ENCODE measurements at regions not wholly inside any gene's neighbourhood (a gene's known extent, or its start where the extent isn't known, plus 50 kb on each side); places are given as distances from the start of the nearest gene placed in this dataset.
"Not testable (repeated sequence)": the region's sequence is repeated elsewhere in the genome, so short reads cannot be mapped to it uniquely, and the experiment has no call there.

DNA sequence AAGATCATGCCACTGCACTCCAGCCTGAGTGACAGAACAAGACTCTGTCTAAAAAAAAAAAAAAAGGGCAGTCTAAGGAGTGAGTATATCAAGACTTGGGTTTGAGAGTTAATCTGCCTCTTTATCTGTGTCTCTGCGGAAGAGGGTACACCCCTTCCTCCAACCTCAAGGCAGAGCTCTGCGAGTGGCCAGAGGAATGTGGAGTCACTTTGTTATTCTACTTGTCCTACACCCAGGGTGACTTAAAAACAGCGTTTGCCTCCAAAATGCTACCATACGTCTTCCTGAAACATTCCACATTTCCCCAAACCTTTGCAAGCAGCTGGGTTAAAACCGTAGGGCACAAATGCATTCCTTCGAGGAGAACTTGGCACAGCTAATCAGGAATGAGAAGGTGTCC is 199.9 kb downstream of the SHOX start:
- Histone ChIP-seq H3K4me3 (ENCODE audit: low read depth, low read length) (no peak overlapping the region), H3K27me3 (ENCODE audit: control insufficient read depth, insufficient read depth, low read length) (no peaks in the 10 kb centered on the region), H3K36me3 (ENCODE audit: control insufficient read depth, insufficient read depth, low read length) (no peaks in the 10 kb centered on the region)
- TF ChIP-seq, protein P1, sequence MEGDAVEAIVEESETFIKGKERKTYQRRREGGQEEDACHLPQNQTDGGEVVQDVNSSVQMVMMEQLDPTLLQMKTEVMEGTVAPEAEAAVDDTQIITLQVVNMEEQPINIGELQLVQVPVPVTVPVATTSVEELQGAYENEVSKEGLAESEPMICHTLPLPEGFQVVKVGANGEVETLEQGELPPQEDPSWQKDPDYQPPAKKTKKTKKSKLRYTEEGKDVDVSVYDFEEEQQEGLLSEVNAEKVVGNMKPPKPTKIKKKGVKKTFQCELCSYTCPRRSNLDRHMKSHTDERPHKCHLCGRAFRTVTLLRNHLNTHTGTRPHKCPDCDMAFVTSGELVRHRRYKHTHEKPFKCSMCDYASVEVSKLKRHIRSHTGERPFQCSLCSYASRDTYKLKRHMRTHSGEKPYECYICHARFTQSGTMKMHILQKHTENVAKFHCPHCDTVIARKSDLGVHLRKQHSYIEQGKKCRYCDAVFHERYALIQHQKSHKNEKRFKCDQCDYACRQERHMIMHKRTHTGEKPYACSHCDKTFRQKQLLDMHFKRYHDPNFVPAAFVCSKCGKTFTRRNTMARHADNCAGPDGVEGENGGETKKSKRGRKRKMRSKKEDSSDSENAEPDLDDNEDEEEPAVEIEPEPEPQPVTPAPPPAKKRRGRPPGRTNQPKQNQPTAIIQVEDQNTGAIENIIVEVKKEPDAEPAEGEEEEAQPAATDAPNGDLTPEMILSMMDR (IDR thresholded peaks at IDR 0.05; ENCODE audit: insufficient read depth, low read length, poor library complexity, severe bottlenecking), result no peak
- no peak for DNase-seq (ENCODE audit: low read depth)

DNA sequence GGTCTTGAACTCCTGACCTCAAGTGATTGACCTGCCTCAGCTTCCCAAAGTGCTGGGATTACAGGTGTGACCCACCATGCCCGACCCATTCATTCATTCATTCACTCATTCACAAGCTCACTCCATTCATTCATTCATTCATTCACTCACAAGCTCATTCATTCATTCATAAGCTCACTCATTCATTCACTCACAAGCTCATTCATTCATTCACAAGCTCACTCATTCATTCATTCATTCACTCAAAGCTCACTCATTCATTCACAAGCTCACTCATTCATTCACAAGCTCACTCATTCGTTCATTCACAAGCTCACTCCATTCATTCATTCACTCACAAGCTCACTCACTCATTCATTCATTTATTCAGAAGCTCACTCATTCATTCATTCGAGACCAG is 198.6 kb downstream of the SHOX start:
- H3K4me3 ChIP-seq (ENCODE audit: low read depth, low read length), result no peak overlapping the region
- no peaks in the 10 kb centered on the region for H3K36me3 ChIP-seq (ENCODE audit: control insufficient read depth, insufficient read depth, low read length)
- no peak for DNase-seq (ENCODE audit: low read depth)
- H3K27me3 ChIP-seq (ENCODE audit: control insufficient read depth, insufficient read depth, low read length), result no peaks in the 10 kb centered on the region
- TF ChIP-seq, protein P1 (IDR thresholded peaks at IDR 0.05; ENCODE audit: insufficient read depth, low read length, poor library complexity, severe bottlenecking), result no peak

DNA sequence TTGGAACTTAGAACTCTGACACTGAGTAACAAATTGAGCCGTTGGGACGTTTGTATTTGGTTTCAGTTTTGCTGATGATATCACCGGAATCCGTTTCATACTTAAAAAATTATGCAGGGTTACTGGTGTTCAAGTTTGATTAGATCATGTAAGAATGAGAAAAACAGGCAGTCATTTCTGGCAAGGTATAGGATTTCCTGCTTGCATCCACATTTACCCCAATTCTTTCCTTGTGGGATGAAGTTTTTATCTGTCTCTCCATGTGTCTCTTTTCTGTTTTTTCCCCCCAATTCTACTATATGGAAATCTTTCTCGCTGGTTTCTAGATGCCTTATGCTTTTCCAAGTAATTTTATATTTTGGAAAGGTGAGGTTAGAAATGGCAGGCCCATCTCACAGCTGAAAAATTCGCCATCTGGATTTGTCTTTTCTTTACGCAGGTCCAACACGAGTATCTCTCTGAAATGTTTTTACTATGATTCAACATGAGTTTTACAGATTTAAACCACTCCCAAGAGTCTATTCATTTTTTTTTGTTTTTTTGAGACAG is 197.9 kb downstream of the SHOX start:
- Histone ChIP-seq H3K4me3 (ENCODE audit: low read depth, low read length) (no peak overlapping the region), H3K27me3 (ENCODE audit: control insufficient read depth, insufficient read depth, low read length) (no peaks in the 10 kb centered on the region), H3K36me3 (ENCODE audit: control insufficient read depth, insufficient read depth, low read length) (no peaks in the 10 kb centered on the region)
- TF ChIP-seq, protein P1 (IDR thresholded peaks at IDR 0.05; ENCODE audit: insufficient read depth, low read length, poor library complexity, severe bottlenecking), result no peak
- DNase-seq (ENCODE audit: low read depth), result no peak

DNA sequence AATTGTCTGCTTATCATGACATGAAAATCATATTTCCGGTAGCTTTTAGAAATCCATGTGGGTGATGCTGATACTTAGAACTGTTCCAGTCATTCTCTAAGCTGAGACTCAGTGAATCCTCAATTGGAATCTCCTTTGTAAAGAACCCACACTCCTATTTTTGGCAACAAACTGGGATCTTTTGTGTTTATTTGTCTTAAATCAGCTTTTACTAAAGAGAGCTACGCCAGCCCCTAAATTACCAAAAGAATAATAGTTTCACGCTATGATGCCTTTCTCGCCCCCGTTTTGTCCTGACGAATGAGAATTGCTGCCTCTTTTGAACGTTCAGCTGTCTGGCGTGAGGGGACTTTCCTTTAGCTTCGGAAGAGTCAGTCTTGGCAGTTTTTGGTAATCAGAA is 195.9 kb downstream of the SHOX start:
- Histone ChIP-seq H3K36me3 (ENCODE audit: control insufficient read depth, insufficient read depth, low read length) (no peaks in the 10 kb centered on the region), H3K4me3 (ENCODE audit: low read depth, low read length) (no peak overlapping the region), H3K27me3 (ENCODE audit: control insufficient read depth, insufficient read depth, low read length) (no peaks in the 10 kb centered on the region)
- no peak for DNase-seq (ENCODE audit: low read depth)
- TF ChIP-seq, protein P1 (IDR thresholded peaks at IDR 0.05; ENCODE audit: insufficient read depth, low read length, poor library complexity, severe bottlenecking), result no peak

DNA sequence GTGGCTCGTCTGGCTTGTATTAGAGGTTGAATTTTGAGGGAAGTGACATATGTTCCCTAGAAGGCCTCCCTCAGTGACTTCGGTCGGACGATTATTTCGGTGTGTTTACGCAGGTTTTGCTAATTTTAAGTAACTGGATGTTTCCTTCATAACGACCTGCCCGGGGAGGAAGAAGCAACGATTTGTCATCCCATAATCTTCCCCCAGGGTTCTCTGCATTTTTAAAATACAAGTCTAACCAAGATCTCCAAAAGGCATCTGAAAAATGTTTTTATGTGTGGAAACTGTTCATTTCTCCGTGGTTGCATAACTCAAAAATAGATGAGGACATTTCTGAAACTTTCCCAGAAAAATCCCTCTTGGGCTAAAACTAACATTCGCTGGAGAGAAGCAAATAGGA is 195.4 kb downstream of the SHOX start:
- no peak overlapping the region for H3K4me3 ChIP-seq (ENCODE audit: low read depth, low read length)
- DNase-seq (ENCODE audit: low read depth), result no peak
- H3K36me3 ChIP-seq (ENCODE audit: control insufficient read depth, insufficient read depth, low read length), result no peaks in the 10 kb centered on the region
- H3K27me3 ChIP-seq (ENCODE audit: control insufficient read depth, insufficient read depth, low read length), result no peaks in the 10 kb centered on the region
- TF ChIP-seq, protein P1 (IDR thresholded peaks at IDR 0.05; ENCODE audit: insufficient read depth, low read length, poor library complexity, severe bottlenecking), result no peak

DNA sequence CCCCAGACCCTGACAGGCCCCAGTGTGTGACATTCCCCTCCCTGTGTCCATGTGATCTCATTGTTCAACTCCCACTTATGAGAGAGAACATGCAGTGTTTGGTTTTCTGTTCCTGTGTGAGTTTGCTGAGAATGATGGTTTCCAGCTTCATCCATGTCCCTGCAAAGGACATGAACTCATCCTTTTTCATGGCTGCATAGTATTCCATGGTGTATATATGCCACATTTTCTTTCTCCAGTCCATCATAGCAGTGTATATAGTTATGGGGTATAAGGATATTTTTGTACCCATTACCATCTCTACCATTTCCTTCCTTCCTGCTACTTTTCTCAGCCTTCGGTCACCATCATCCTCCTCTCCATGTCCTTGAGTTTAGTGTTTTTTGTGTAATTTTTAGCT is 192.5 kb downstream of the SHOX start:
- not testable (repeated sequence) for H3K4me3 ChIP-seq (ENCODE audit: low read depth, low read length); H3K36me3 ChIP-seq (ENCODE audit: control insufficient read depth, insufficient read depth, low read length); H3K27me3 ChIP-seq (ENCODE audit: control insufficient read depth, insufficient read depth, low read length); DNase-seq (ENCODE audit: low read depth)
